ENCODE measurements at regions not wholly inside any gene's neighbourhood (a gene's known extent, or its start where the extent isn't known, plus 50 kb on each side); places are given as distances from the start of the nearest gene placed in this dataset.
A peak's percentile ranks its signal among the peaks of the same experiment; 100 is the strongest.

GRCh38 chr12:47015381-47015780 lies 64.0 kb upstream of the PCED1B start (continued):
- no peak for TF ChIP-seq CTCF (IDR thresholded peaks at IDR 0.05 in 2 of 3, conservative IDR thresholded peaks at IDR 0.05 in 1 of 3; ENCODE audit: borderline replicate concordance in 1 of 3, insufficient read depth in 1 of 3, low read depth in 2 of 3, low read length in 2 of 3)
- TF ChIP-seq ZNF274 (IDR thresholded peaks at IDR 0.05; ENCODE audit: low read depth, low read length) = no peak
- TF ChIP-seq ZFX (IDR thresholded peaks at IDR 0.05) = no peak
- TF ChIP-seq ATF3 (IDR thresholded peaks at IDR 0.05) = no peak

GRCh38 chr12:47017041-47017713 lies 62.2 kb upstream of the PCED1B start:
- no peak for TF ChIP-seq CBX3 (IDR thresholded peaks at IDR 0.05; ENCODE audit: low read depth)
- no peak for TF ChIP-seq EGR1 (IDR thresholded peaks at IDR 0.05; ENCODE audit: low read depth)
- Histone ChIP-seq H4K20me1 (ENCODE audit: insufficient read depth) (no peaks in the 10 kb centered on the region), H3K9me2 (ENCODE audit: insufficient read depth) (no peaks in the 10 kb centered on the region), H3K9me3 (ENCODE audit: control insufficient read depth in 1 of 2, insufficient read depth in 1 of 2, low read depth in 1 of 2, low read length in 2 of 2) (no peaks in the 10 kb centered on the region), H3K9ac (ENCODE audit: low read length) (no peak overlapping the region), H3K4me3 (replicated peaks in 1 of 2; ENCODE audit: low read depth in 1 of 2, low read length in 2 of 2) (no peak overlapping the region), H3K27me3 (ENCODE audit: insufficient read depth, low read length) (no peaks in the 10 kb centered on the region), H3K4me1 (ENCODE audit: control insufficient read depth in 1 of 2, insufficient read depth in 2 of 2, low read length in 2 of 2) (peaks cover 0 to 22% of the 10 kb centered on the region in 2 experiments; a peak in 3 of 4 replicates), H2AFZ (ENCODE audit: low read depth, low read length, poor library complexity, severe bottlenecking) (no peak overlapping the region), H3K4me2 (ENCODE audit: low read length) (peak overlapping the region; percentile 31), H3K27ac (ENCODE audit: low read depth, low read length) (no peak overlapping the region), H3K36me3 (ENCODE audit: control insufficient read depth in 1 of 2, insufficient read depth in 2 of 2, low read length in 2 of 2) (no peaks in the 10 kb centered on the region), H3K79me2 (ENCODE audit: insufficient read depth, low read length) (no peaks in the 10 kb centered on the region)
- intact Hi-C loops (cut with micrococcal nuclease) = no loop called here
- RAD21 ChIA-PET (ENCODE audit: low non-redundant PET in 1 of 2, low total read pairs in 2 of 2, uncharacterized antibody in 2 of 2, unreplicated experiment in 2 of 2) = no interaction called here
- no TSS peak for BruUV-seq (replicated peaks)
- DNase-seq (ENCODE audit: low read depth, low spot score) = no peak
- POLR2A ChIA-PET = no interaction called here
- CTCF ChIA-PET = no interaction called here
- no peak for ATAC-seq
